Keratinocyte (primary cell): ENCODE measurements at regions not wholly inside any gene's neighbourhood (a gene's known extent, or its start where the extent isn't known, plus 50 kb on each side); places are given as distances from the start of the nearest gene placed in this dataset.

Source experiments
- CTCF ChIP-seq, 3 experiments: IDR thresholded peaks in 1 of 3; conservative IDR thresholded peaks in 1 of 3; optimal IDR thresholded peaks in 1 of 3; 2 replicates in 2 of 3; 3 replicates in 1 of 3; pipeline versions ENCODE3 to v1.5.1; 2011; ENCODE audit warnings: low read length in 3 of 3, mild to moderate bottlenecking in 3 of 3, moderate library complexity in 2 of 3, control low read depth in 1 of 3, inconsistent platforms in 1 of 3; ENCODE audit not compliant: insufficient read depth in 2 of 3; ENCODE audit errors: extremely low read depth in 1 of 3
- EZH2 ChIP-seq: IDR thresholded peaks from one replicate; pipeline ENCODE4 v1.6.1; 2012; ENCODE audit warnings: inconsistent platforms, mild to moderate bottlenecking, low read length, moderate library complexity

- TF ChIP-seq CTCF (optimal IDR thresholded peaks at IDR 0.05 in 1 of 3, IDR thresholded peaks at IDR 0.05 in 1 of 3, conservative IDR thresholded peaks at IDR 0.05 in 1 of 3; ENCODE audit: extremely low read depth in 1 of 3, insufficient read depth in 2 of 3, low read length in 3 of 3) = no peak
- no peak for TF ChIP-seq EZH2
Observed at GRCh38 chr10:133030781-133031180, 56.9 kb upstream of the ADGRA1 start.
